RWPE2 (cell line): ENCODE measurements at regions not wholly inside any gene's neighbourhood (a gene's known extent, or its start where the extent isn't known, plus 50 kb on each side); places are given as distances from the start of the nearest gene placed in this dataset.
"Not testable (repeated sequence)": the region's sequence is repeated elsewhere in the genome, so short reads cannot be mapped to it uniquely, and the experiment has no call there.

Experiments used
- ATAC-seq: fragments of 200-7000 bp; cut with Tn5 transposase; 3 replicates; pipeline ENCODE4 v1.9.1; 2021; ENCODE audit warnings: low read depth
- DNase-seq: peaks from one replicate; pipeline ENCODE4 v3.0.0-alpha.2; 2020; ENCODE audit warnings: low spot score
- H3K27ac ChIP-seq: fragments of 450-650 bp; 2 replicates; pipeline ENCODE4 v1.5.1; 2017; ENCODE audit warnings: mild to moderate bottlenecking; ENCODE audit not compliant: poor library complexity, severe bottlenecking
- H3K27me3 ChIP-seq: fragments of 250-450 bp; sonication (Bioruptor Pico); 2 replicates; pipeline ENCODE4 v1.5.1; 2021; ENCODE audit warnings: mild to moderate bottlenecking, moderate library complexity; ENCODE audit not compliant: insufficient read depth, poor library complexity, severe bottlenecking
- H3K36me3 ChIP-seq: fragments of 250-450 bp; sonication (Bioruptor Pico); 2 replicates; pipeline ENCODE4 v1.5.1; 2020; ENCODE audit warnings: low read depth, mild to moderate bottlenecking, moderate library complexity
- H3K4me1 ChIP-seq: fragments of 250-450 bp; sonication (Bioruptor Pico); 2 replicates; pipeline ENCODE4 v1.5.1; 2021; ENCODE audit warnings: mild to moderate bottlenecking, moderate library complexity; ENCODE audit not compliant: insufficient read depth, poor library complexity, severe bottlenecking
- H3K4me3 ChIP-seq: fragments of 250-450 bp; sonication (Bioruptor Pico); 2 replicates; pipeline ENCODE4 v1.5.1; 2021; ENCODE audit warnings: mild to moderate bottlenecking, moderate library complexity; ENCODE audit not compliant: severe bottlenecking
- H3K9me3 ChIP-seq: fragments of 250-450 bp; sonication (Bioruptor Pico); 2 replicates; pipeline ENCODE4 v1.5.1; 2021; ENCODE audit warnings: mild to moderate bottlenecking, moderate library complexity; ENCODE audit not compliant: severe bottlenecking
- CTCF ChIP-seq: fragments of 450-650 bp; IDR thresholded peaks from one replicate; pipeline ENCODE4 v1.5.1; 2017; ENCODE audit warnings: mild to moderate bottlenecking, moderate library complexity; ENCODE audit not compliant: poor library complexity, severe bottlenecking

- ATAC-seq (no peak), DNase-seq (no peak)
- no peak overlapping the region for H3K27ac ChIP-seq
- no peaks in the 10 kb centered on the region for H3K27me3 ChIP-seq
- no peaks in the 10 kb centered on the region for H3K9me3 ChIP-seq
- no peaks in the 10 kb centered on the region for H3K4me1 ChIP-seq
- H3K4me3 ChIP-seq = no peak overlapping the region
- TF ChIP-seq CTCF = no peak
- H3K36me3 ChIP-seq = no peaks in the 10 kb centered on the region
Measured at GRCh38 chr2:34719206-34719605, 1120.1 kb upstream of the FAM98A start.

GRCh38 chr2:34705551-34706247, 1106.6 kb upstream of the FAM98A start:
- no peak overlapping the region for H3K27ac ChIP-seq
- H3K4me3 ChIP-seq = no peak overlapping the region
- TF ChIP-seq CTCF = no peak
- ATAC-seq (no peak), DNase-seq (no peak)
- no peaks in the 10 kb centered on the region for H3K36me3 ChIP-seq
- no peaks in the 10 kb centered on the region for H3K9me3 ChIP-seq
- no peaks in the 10 kb centered on the region for H3K27me3 ChIP-seq
- no peaks in the 10 kb centered on the region for H3K4me1 ChIP-seq

- no peak for TF ChIP-seq CTCF
- DNase-seq (no peak), ATAC-seq (no peak)
- Histone ChIP-seq H3K9me3 (no peaks in the 10 kb centered on the region), H3K4me3 (no peak overlapping the region), H3K36me3 (no peaks in the 10 kb centered on the region), H3K4me1 (no peaks in the 10 kb centered on the region), H3K27ac (no peak overlapping the region), H3K27me3 (no peaks in the 10 kb centered on the region)
Measured at GRCh38 chr2:34703292-34703691, 1104.2 kb upstream of the FAM98A start.

- not testable (repeated sequence) for H3K9me3 ChIP-seq, H3K27me3 ChIP-seq, H3K4me3 ChIP-seq, DNase-seq, H3K27ac ChIP-seq, H3K4me1 ChIP-seq, ATAC-seq, H3K36me3 ChIP-seq
Measured at GRCh38 chr2:34702391-34702790, 1103.3 kb upstream of the FAM98A start.

GRCh38 chr2:34677591-34677990, 1078.5 kb upstream of the FAM98A start:
- ATAC-seq, H3K9me3 ChIP-seq, H3K27me3 ChIP-seq, DNase-seq, H3K36me3 ChIP-seq, H3K27ac ChIP-seq, H3K4me3 ChIP-seq, H3K4me1 ChIP-seq: not testable (repeated sequence)

GRCh38 chr2:34677119-34677531, 1078.0 kb upstream of the FAM98A start:
- not testable (repeated sequence) for DNase-seq, H3K9me3 ChIP-seq, H3K4me1 ChIP-seq, ATAC-seq, H3K36me3 ChIP-seq, H3K27me3 ChIP-seq, H3K4me3 ChIP-seq, H3K27ac ChIP-seq
